Renal cortex interstitium (tissue), 11 donors: ENCODE measurements at regions not wholly inside any gene's neighbourhood (a gene's known extent, or its start where the extent isn't known, plus 50 kb on each side); places are given as distances from the start of the nearest gene placed in this dataset.

Experiments used
- DNase-seq, 11 donors: peaks; one replicate each; pipeline ENCODE4 v3.0.0-alpha.2; 2013; ENCODE audit warnings: low read depth in 9 of 11, low spot score in 4 of 11; ENCODE audit errors: extremely low read depth in 1 of 11

DNA sequence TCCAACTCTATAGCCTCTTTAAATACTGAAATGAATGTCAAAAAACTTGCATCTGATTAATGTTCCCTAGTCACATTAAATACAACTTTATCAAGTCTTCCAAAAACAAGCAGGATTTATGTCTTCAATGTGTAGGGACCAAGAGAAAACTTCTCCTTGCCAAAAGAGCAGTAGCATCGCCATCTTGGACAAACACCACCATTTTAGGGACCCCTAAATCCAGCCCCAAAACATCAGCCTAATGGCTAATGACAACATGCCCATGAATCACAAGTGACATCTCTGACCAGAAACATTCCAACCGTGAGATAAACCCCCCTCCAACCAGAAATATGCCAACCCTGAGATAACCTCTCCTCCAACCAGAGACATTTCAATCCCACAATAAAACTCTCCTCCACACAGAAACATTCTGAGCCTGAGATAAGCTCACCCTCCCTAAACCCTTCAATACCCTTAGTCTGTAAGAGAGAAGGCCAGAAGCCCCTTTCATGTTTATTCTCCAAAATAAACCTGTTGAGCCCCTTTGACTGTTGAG, 697.4 kb downstream of the TRAM1L1 start:
- peak in 7 of 11 donors; percentile 4 to 26 (median 17) for DNase-seq

DNA sequence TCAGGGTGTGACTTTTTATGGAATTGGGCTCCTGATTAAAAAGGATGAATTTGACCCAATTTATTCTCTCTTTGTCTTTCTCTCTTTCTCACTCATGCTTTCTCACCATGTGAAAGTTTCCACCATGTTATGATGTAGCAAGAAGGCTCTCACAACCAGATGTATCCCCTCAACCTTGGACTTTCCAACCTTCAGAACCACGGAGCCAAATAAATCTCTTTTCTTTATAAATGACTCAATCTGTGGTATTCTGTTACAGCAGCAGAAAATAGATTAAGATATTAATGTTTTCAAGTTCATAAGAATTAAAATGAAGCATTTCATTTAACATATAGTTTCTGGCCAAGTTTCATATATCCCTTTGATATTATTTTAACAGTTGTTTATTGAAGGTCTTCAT, 698.5 kb downstream of the TRAM1L1 start:
- DNase-seq: no peak

DNA sequence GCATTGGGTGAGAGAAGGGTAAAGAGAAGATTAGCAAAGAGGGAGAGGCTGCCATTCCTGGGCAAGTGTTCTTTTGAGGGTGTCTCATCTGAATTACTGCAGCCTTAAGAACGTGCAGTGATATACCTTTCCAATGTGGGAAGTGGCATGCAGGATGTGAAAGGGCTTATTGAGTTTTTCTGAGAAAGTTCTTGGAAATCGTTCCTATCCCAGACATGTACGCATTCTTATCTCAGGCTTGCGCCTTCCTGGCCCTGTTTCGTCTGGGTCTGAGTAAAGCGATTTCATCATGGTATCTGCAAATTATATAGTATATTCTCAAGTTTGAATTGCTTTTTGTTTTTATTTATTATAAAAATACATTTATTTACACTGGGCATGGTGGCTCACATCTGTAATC, 699.8 kb downstream of the TRAM1L1 start:
- no peak for DNase-seq

DNA sequence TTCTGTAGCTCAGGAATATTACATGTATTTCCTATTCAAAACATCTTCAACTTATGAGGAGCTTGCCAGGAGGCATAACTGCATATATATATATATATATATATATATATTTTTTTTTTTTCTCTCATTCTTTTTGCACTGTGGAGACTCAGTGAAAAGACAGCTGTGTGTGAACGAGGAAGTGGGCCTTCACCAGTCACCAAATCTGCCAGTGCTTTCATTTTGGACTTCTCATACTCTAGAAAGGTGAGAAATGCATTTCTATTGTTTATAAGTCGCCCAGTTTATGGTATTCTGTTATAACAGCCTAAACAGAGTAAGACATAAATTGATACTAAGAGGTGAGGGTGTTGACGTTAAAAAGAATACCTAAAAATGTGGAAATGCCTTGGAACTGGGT, 710.6 kb downstream of the TRAM1L1 start:
- DNase-seq: no peak

DNA sequence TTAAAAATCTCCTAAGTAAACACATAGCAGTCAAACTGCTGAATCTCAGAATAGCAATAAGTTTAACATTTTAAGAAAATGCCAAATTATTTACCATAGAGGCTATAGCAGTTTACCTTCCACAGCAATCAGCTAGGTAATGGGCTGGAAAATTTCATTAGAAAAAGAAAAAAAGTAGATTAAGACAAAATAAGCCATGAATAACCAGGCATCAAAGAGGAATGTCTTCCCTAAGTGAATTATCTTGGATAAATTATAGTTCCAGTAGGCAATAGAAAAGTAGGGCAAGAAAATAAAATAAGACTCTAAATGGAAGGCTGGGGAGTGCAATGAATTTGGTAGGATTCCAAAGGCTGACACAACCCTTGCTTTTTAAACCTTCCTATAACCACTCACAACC, 722.8 kb downstream of the TRAM1L1 start:
- no peak for DNase-seq

DNA sequence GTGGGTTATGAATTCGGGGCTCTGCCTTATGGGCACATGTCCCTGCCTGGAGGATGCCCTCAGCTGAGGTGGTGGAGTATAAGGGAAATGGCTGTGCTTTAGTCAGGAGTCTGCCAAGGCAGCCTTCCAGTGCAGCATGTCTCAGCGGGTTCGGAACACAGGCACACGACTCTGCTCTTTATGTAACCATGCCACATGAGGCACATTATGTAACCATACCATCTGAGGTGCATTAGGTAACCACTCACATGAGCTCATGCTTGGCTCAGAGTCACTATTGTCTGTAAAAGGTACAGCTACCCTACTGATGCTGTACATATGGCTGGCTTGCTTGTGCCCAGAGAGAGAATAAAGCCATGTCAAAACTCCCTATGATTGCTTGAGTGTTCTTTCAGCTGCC, 723.6 kb downstream of the TRAM1L1 start:
- no peak for DNase-seq

DNA sequence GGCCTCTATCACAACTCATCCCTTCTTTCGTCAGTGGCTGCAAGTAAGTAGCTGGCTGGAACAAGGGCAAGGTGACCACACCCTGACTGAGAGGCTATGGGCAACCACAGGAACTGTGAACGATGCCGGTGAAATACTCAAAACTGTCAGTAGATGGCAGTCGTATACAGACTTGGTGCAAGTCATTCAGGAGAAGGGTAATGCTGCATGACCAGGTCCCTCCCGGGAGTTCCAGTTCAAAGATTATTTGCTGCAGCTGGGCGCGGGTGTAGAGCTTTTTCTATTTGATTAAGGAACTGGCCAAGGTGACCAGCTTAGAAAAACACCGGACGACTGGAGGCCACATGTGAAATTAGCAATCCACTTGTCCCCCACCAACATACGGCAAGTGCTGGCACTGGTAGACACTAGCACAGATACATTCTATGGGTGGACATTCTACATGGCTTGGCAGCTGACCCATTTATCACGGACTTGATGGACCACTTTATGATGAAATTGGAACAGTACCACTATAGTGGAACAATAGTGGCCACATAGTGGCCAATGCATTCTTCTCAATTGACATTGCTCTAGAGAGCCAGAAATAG, 726.6 kb downstream of the TRAM1L1 start:
- DNase-seq: peak; percentile 34 to 58 (median 44)

DNA sequence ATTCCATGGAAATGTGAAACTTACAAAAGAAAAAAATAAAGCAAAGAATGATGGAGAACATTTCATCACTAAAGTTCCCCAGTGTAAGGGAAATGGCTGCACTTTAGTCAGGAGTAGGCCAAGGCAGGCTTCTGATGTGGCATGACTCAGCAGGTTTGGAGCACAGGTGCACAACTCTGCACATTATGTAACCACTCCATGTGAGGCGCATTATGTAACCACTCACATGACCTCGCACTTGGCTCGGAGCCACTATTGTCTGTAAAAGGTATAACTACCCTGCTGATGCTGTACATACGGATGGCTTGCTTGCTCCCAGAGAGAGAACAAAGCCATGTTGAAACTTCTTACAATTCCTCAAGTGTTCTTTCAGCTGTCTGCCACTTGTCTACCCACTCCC, 727.6 kb downstream of the TRAM1L1 start:
- no peak for DNase-seq

DNA sequence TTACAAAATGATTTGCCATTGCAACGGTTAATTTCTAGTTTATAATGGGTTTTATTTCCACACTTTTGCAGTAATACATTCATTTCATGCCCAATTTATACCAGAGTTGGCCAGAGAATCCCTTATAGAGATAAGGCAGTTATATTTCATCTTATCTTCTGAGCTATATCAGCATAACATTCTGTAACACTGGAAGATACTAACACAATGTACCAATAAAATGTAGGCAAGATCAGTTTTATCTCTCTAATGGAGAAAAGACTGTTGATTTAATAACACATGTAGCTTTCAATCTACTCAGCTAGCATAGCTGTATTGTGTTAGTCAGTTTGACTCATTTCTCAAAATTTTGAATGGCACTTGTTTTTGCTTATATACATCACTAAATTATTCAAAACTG, 738.6 kb downstream of the TRAM1L1 start:
- no peak for DNase-seq

DNA sequence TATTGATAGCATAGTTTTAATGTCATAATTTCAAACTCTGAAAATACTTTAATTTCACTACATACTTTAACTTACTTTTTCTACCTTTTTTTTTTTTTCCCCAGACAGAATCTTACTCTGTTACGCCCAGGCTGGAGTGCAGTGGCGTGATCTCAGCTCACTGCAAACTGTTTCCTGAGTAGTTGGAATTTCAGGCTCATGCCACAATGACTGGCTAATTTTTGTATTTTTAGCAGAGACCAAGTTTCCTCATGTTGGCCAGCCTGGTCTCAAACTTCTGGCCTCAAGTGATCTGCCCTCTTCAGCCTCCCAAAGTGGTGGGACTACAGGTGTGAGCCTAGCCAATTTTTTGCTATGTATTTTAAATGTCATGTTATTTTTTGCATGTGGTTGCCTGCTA, 741.6 kb downstream of the TRAM1L1 start:
- DNase-seq: no peak

DNA sequence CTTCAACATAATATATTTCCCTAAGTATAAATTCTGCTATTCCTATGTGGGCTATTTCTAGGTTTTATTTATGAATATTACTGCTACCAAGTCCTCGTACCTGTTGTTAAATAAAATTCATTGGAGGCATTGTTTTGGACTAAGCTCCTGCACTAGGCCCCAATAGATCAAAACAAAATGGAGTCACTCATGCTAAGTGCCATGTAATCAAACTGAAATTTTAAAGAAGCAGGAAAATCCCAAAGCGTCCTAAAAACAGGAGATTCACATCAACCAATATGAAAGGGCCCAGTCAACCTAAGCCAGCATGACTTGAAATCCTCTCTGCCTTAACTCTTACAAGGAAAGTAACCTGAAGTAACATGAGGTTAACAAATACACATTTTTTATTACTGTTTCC, 743.2 kb downstream of the TRAM1L1 start:
- no peak for DNase-seq

DNA sequence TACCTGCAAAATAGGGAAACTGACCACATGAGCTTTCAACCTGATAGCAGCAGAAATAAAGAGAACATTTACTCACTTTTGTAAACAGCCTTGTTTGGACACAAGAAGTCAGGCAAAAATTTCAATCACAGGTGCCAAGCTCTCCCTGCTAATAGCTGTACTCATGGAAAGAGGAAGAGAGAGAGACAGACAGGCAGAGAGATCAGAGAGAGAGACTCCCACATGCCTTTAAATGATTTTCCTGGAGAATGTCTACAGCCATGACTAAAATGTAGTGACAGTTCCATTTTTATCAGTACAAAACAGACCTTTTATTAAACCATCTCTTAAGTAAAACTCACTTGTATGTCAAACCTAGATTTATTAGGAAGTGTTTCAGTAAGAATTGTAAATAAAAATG, 752.9 kb downstream of the TRAM1L1 start:
- no peak for DNase-seq

DNA sequence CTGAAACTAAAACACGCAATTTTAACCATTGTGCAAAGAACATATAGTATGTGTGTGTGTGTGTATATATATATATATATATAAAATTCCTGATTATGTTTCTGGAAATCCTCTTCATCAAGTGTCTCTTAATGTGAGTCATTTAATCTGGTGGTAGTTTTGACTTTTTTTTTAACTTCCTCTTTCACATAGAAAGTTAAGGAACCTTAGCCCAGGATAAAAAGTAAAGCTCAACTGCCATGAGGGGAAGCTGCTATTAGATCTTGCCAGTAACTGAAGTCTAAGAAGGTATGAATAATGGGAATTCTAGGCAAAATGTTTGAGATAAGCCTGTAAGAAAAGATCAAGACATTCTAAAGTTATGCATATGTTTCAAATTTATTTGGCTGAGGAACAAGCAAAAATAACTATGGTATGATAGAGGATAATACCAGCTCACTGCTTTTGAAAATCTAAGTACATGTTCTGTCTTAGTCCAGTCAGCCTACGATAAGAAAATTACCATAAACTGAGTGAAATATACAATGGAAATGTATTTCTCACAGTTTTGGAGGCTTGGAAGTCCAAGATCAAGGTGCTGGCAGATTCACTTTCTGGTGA, 757.0 kb downstream of the TRAM1L1 start:
- DNase-seq: no peak

DNA sequence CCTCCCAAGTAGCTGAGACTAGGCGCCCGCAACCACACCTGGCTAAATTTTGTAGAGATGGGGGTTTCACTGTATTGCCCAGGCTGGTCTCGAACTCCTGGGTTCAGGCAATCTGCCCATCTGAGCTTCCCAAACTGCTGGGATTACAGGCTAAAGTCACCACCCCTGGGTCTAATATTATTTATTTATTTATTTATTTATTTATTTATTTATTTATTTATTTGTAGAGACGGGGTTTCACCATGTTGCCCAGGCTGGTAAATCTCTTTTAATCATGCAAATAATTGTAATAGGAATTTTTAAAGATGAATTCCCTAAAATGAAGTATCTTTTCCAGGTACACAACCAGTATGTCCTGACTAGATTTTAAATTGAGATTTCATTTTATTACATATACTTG, 761.8 kb downstream of the TRAM1L1 start:
- no peak for DNase-seq

DNA sequence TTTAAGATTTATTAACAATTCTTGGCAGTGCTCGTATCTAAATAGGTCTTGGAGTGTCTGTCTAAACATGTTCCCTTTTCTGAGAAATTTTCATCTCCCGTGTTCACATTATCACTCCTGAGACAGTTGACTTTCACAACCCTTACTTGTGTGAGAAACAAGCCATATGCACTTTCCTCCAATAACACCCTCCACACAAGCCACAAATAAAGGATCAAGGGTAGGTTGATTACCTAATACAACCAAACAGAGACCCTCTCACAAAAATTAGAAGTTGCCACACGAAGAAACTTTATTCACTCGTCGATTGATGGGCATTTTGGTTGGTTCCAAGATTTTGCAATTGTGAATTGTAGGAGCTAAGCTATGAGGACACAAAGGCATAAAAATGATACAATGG, 763.9 kb downstream of the TRAM1L1 start:
- no peak for DNase-seq

DNA sequence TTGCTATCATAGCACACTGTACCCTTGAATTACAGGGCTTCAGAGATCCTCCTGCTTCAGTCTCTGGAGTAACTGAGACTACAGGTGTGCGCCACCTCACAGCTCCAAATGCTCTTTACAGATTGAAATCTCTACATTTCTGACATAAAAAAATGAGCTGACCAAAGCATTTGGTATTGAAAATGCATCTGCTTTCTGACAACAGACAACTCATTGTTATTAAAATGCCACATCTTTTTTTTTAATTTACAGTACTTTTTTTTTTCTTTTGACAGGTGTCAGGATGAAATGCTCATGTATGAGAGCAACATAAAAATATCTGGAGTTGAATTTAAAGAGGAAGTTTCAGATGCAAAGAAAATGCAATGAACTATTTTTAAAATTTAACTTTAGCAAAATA, 764.5 kb downstream of the TRAM1L1 start:
- DNase-seq: no peak

DNA sequence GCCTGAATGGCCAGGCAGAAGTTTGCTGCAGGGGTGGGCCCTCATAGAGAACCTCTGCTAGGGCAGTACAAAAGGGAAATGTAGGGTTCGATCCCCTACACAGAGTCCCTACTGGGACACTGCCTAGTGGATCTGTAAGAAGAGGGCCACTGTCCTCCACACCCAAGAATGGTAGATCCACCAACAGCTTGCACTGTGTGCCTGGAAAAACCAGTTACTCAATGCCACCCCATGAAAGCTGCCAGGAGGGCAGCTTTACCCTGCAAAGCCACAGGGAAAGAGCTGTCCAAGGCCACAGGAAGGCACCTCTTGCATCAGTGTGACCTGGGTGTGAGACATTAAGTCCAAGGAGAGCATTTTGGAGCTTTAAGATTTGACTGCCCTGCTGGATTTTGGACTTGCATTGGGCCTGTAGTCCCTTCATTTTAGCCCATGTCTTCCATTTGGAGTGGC, 781.6 kb downstream of the TRAM1L1 start:
- DNase-seq: no peak

DNA sequence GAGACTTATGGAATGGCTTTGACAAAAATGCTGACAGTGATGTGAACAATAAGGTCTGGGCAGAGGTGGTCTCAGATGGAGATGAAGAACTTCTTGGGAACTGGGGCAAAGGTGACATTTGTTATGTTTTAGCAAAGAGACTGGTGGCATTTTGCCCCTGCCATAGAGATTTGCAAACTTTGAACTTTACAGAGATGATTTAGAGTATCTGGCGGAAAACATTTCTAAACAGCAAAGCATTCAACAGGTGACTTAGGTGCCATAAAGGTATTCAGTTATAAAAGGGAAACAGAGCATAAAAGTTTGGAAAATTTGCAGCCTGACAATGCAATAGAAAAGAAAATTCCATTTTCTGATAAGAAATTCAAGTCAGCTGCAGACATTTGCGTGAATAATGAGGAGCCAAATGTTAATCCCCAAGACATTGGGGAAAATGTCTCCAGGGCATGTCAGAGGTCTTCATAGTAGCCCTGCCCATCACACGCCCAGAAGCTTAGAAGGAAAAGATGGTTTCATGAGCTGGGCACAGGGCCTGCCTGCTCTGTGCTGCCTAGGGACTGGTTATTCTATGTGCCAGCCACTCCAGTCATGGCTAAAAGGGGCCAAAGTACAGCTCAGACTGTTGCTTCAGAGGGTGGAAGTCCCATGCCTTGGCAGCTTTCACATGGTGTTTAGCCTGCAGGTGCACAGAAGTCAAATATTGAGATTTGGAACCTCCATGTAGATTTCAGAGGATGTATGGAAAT, 782.2 kb downstream of the TRAM1L1 start:
- no peak for DNase-seq

DNA sequence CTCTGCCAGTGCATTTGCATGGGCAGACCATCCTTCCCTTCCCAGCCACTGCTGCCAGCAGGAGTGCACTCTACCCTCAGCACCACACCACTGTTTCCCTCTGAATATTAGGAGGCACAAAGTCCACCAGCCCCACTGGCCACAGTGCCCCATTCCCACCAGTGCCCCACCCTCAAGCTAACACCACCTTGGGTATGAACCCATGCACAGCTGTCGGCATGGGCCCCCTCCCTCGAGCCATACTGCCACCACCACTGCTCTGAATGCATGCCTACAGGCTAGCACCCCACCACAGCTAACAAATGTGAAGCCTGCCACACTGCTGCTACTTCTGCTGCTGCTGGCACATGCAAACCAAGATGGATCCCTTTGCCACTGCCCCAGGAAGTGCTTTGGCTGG, 810.4 kb downstream of the TRAM1L1 start:
- DNase-seq: no peak

DNA sequence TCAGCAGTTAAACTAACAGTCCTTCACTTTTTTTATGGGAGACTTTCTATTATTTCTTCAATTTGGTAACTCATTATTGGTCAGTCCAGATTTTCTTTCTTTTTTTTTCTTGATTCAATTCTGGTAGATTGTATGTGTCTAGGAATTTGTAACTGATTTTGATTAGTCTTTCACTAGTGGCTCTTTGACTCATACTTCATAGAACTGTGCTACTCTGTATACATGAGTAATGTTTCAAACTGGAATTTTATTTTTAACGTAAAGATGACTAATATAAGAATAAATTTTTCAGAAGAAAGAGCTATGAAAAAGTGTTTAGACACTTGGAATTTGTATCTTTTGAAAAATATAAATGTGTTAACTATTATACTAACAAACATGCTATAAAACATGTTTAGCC, 813.0 kb downstream of the TRAM1L1 start:
- no peak for DNase-seq
